ENCODE measurements at regions not wholly inside any gene's neighbourhood (a gene's known extent, or its start where the extent isn't known, plus 50 kb on each side); places are given as distances from the start of the nearest gene placed in this dataset.
"Not testable (repeated sequence)": the region's sequence is repeated elsewhere in the genome, so short reads cannot be mapped to it uniquely, and the experiment has no call there.

- no peak for DNase-seq (ENCODE audit: low spot score)
Measured at GRCh38 chr1:103348136-103348535, 177.4 kb upstream of the RNPC3 start.

GRCh38 chr1:103344930-103345329 lies 180.6 kb upstream of the RNPC3 start:
- DNase-seq (ENCODE audit: low spot score): no peak

- DNase-seq (ENCODE audit: low spot score): no peak
Measured at GRCh38 chr1:103341377-103341880, 184.1 kb upstream of the RNPC3 start.

DNA sequence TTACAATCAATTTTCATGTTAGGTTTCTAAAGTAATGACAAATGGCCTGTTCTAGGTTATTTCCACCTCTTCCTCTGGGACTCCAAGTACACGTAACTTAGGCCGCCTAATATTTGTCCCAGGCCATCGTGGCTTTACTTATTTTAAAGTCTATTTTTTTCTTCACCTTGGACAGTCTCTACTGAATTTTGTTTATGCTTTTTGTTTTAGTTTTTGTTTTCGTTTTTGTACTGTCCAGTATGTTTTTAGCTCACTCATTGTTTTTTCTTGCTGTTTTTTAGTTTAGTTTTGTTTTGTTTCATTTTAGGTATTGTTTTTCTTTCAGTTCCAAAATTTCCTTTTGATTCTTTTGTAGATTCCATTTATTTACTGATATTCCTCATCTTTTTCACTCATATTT lies 187.7 kb upstream of the RNPC3 start:
- no peak for DNase-seq (ENCODE audit: low spot score)

- peak; percentile 5 for DNase-seq (ENCODE audit: low spot score)
Measured at GRCh38 chr1:103336408-103336807, 189.1 kb upstream of the RNPC3 start.

GRCh38 chr1:103333141-103333540 lies 192.4 kb upstream of the RNPC3 start:
- no peak for DNase-seq (ENCODE audit: low spot score)

DNA sequence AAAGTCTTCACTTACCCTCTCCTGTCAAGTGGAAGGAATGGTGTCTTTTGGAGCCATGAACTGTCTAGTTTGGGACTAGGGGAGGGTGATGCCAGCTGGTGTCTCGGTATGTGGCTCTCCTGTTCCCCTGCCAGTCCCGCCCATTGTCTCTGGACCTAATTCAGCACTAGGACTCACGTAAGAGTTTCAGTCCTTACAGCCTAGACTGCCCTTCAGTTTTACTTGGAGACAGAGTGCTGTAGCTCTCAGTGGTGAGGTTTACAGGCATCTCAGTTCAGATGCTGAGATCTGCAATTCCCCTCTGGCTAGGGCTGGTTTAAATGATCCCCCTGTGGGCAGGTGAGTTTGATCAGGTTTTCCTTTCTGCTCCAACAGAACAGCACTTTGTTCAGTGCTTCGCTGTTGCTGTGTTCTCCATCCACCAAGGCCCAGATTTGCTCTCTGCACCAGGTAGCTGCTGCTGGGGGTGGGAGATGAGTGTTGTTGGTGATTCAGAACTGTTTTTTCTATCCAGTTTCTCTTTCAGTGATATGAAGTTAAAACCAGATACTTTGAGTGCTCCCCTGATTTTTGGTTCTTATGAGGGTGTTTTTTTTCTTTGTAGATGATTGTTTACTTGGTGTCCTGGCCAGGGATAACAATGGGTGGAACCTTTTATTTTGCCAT lies 198.3 kb upstream of the RNPC3 start:
- DNase-seq (ENCODE audit: low spot score): no peak

DNA sequence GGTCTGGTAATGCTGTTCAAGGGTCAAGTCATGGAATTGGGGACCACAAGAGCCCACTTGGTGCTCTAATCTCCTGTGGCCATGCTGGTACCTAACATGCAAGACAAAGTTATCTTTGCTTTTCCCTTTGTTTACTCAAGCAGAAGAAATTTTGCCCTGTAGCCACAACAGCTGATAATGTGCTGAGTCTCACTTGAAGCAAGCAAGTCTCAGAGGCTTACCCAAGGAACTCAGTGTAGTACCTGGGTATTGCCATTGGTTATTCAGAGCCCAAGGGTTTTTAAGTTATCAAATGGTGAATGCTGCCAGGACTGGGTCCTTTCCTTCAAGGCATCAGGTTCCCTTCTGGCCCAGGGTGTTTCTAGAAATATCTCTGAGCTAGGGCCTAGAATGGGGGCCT lies 198.9 kb upstream of the RNPC3 start:
- DNase-seq (ENCODE audit: low spot score): no peak

DNA sequence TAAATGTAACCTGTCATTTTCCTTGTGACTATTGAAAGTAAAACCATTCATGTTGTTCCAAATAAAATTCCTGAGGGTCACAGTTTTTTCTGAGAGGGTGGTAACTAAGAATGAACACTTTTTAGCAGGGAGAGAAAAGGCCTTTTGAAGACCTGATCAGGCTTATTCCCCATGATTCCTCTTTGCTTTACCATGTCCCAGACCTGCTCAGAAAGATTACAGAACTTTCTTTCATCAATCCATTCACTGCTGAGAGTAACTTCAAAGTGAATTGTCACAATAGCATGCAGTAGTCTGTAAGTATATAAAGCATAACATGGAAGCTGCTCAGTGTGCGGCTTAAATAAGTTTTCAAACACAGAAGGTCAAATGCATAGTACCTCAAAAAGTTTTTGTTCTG lies 201.5 kb upstream of the COL11A1 start:
- DNase-seq (ENCODE audit: low spot score): no peak

GRCh38 chr1:103307751-103308150 lies 199.4 kb upstream of the COL11A1 start:
- DNase-seq (ENCODE audit: low spot score): no peak

DNA sequence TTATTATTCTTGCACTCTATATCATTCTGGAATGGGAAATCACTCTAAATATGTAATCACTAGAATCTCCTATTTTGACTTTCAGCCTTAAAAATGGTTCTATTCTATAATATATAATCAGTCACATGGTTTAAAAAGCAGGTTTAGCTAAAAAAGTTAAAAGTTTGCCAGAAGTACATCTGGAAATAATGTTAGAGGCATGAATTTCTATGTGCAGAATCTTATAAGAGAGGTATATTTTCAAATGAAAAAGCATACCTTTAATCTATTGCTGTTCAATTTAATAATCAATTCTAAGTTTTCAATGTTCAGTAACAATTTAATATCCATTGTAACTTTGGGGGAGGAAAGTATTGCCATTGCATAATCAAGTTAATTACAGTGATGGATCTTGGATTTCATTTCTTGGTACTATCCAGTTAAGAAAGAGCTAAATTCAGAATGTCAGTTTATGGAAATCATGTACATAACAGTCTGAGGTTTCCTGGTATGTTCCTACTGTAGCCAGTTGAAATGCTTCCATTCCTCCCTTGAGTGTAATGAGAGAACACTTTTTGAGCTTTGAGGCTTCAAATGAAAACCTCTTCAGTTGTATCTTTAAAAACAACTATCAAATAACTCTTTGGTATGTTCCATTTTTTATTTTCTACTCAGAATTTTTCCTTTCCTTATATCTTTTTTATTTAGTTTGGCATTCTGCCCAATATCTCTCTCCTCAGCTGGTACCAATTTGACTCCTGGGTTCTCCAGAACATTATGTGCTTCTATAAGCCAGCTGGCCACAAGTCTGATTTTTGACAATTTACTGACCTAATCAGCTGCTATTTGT lies 175.7 kb upstream of the COL11A1 start:
- no peak for DNase-seq (ENCODE audit: low spot score)

- no peak for DNase-seq (ENCODE audit: low spot score)
Measured at GRCh38 chr1:103283371-103283770, 175.0 kb upstream of the COL11A1 start.

GRCh38 chr1:103275725-103276124 lies 167.4 kb upstream of the COL11A1 start:
- no peak for DNase-seq (ENCODE audit: low spot score)

GRCh38 chr1:103274886-103275285 lies 166.6 kb upstream of the COL11A1 start:
- DNase-seq (ENCODE audit: low spot score): no peak

DNA sequence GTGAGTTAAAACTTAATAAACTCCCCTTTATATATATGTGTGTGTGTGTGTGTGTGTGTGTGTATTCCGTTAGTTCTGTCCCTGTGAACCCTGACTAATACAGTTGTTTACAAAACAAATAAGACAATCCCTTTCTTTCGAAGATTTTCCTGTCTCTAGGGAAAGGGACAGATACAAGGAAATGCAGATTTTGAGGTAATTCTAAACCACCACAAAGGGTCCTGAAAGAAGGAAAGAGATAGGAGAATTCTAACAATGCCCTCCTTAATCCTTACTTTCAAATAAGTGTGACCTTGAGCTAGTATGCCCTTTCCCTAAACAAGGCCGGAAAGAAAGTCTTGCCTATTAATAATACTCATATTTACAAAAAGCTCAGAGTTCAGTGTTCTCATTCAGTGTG lies 164.8 kb upstream of the COL11A1 start:
- no peak for DNase-seq (ENCODE audit: low spot score)

DNA sequence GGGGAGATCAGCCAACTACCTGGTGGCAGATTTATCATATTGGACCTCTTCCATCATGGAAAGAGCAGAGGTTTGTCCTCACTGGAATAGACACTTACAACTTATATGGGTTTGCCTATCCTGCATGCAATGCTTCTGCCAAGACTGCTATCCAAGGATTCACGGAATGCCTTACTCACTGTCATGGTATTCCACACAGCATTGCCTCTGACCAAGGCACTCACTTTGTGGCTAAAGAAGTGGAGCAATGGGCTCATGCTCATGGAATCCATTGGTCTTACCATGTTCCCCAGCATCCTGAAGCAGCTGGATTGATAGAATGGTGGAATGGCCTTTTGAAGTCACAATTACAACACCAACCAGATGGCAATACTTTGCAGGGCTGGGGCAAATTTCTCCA lies 163.1 kb upstream of the COL11A1 start:
- not testable (repeated sequence) for DNase-seq (ENCODE audit: low spot score)

GRCh38 chr1:103267893-103268292 lies 159.6 kb upstream of the COL11A1 start:
- no peak for DNase-seq (ENCODE audit: low spot score)

DNA sequence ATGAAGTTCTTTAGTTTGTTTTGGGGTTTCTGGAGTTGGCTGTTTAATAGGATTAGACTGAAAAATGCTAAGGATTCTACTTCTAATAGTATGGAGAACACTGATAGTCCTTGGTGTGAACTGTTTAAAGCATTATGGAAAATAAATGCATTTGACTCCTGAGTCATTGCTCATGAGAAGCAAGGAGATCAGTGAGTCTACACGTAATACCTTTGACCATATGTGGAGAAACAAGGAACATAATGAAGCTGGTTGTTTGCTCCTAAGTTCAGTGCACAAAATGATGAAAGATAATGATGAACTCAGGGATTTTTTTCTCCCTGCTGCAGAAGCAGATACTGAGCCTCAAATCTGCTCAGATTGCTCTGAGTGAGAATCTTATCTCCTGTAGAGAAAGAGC lies 158.9 kb upstream of the COL11A1 start:
- DNase-seq (ENCODE audit: low spot score): no peak

DNA sequence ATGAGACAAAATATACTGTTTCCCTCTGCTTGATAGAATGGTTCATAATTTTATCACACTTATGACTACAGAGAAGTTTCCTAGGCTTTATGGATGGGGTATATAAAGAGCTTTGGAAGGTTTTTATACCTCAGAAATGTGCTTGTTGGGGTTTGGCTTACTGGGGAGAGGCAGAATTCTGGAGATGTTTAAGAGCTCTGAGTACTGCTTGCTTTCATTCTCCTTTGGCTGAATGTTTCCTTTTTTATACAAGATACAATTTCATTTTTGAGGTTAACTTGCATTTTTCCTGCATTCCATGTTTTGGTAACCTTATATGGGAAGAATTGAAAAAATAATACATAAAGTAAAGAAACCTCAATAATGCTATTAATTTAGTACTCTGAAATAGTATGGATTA lies 157.7 kb upstream of the COL11A1 start:
- no peak for DNase-seq (ENCODE audit: low spot score)

- DNase-seq (ENCODE audit: low spot score): no peak
Measured at GRCh38 chr1:103265551-103265950, 157.2 kb upstream of the COL11A1 start.

DNA sequence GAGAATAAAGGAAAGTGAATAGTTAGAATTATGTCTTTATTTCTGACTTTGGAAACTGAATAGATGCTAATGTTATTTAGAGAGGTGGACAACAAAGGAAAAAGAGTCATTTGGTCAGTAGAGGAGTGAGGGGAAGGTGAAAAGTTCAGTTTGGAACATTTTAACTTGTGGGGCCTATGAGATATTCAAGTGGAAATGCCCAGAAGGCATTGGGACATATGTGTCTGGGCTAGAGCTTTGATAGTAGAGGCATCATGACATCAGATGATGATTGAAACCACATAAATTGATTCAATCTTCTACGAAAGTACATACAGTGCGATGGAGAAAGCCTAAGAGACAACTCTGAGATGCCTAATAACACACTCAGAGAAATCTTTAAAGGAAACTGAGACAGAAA lies 151.7 kb upstream of the COL11A1 start:
- no peak for DNase-seq (ENCODE audit: low spot score)

DNA sequence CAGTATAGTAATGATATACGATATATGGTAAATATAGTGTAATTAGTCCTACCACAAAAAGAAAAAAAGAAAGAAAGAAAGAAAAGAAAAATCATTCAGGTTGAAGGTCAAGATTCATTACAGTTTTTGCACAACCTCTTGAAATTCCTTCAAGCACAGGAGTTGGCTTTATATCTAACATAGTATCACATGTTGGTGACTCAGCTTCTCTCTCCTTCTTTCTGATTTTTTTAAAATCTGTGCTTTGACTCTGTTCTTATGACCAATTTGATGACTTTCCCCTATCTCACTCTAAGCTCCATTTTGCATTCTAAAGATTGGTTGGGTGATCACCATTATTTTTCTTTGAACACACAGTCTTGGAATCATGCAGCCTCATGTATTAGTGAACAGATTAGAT lies 148.2 kb upstream of the COL11A1 start:
- no peak for DNase-seq (ENCODE audit: low spot score)

DNA sequence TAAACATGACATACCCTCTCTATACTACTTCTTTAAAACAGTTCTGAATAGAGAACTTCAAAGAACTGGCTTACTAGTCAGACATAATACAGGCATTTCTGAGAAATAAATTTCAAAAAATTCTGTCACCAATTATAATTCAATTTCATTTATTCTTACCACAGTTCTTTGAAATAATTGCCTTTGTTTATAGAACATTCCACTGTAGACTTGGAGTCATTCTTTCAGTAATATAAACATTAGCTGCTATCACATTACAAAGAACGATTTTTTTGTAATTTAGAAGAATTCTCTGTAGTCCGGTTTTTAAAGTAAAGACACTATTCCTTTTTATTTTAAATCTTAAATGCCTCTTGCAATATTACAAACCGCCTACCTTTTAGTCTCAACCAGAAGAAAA lies 146.4 kb upstream of the COL11A1 start:
- no peak for DNase-seq (ENCODE audit: low spot score)

- no peak for DNase-seq (ENCODE audit: low spot score)
Measured at GRCh38 chr1:103250441-103250861, 142.1 kb upstream of the COL11A1 start.

Data from SW480 (cell line).